Hepatocyte (in vitro differentiated cells): ENCODE measurements at regions not wholly inside any gene's neighbourhood (a gene's known extent, or its start where the extent isn't known, plus 50 kb on each side); places are given as distances from the start of the nearest gene placed in this dataset.
"Not testable (repeated sequence)": the region's sequence is repeated elsewhere in the genome, so short reads cannot be mapped to it uniquely, and the experiment has no call there.

ENCODE experiments used
- DNase-seq: peaks from one replicate; pipeline ENCODE4 v3.0.0-alpha.2; 2016; ENCODE audit warnings: low spot score
- H2AFZ ChIP-seq: fragments of 200-600 bp; sonication (generic); 2 replicates; pipeline ENCODE4 v1.6.0; 2016; ENCODE audit warnings: antibody characterized with exemption, mild to moderate bottlenecking
- H3K27ac ChIP-seq: fragments of 200-600 bp; sonication (generic); 2 replicates; pipeline ENCODE4 v1.5.1; 2016; ENCODE audit warnings: mild to moderate bottlenecking
- H3K27me3 ChIP-seq: fragments of 200-600 bp; sonication (generic); 2 replicates; pipeline ENCODE4 v1.6.1; 2016
- H3K36me3 ChIP-seq: fragments of 200-600 bp; sonication (generic); replicated peaks from 2 replicates; pipeline ENCODE4 v1.5.1; 2016; ENCODE audit warnings: low read depth; ENCODE audit not compliant: insufficient read depth
- H3K4me1 ChIP-seq: fragments of 200-600 bp; sonication (generic); 2 replicates; pipeline ENCODE4 v1.5.1; 2016; ENCODE audit warnings: mild to moderate bottlenecking, moderate library complexity; ENCODE audit not compliant: insufficient read depth
- H3K4me2 ChIP-seq: fragments of 200-600 bp; sonication (generic); 2 replicates; pipeline ENCODE4 v1.6.0; 2016
- H3K4me3 ChIP-seq: fragments of 200-600 bp; sonication (generic); 2 replicates; pipeline ENCODE4 v1.5.1; 2016; ENCODE audit warnings: mild to moderate bottlenecking
- H3K79me2 ChIP-seq: fragments of 200-600 bp; sonication (generic); 2 replicates; pipeline ENCODE4 v1.6.0; 2017; ENCODE audit warnings: mild to moderate bottlenecking
- H3K9me2 ChIP-seq: fragments of 200-600 bp; sonication (generic); replicated peaks from 2 replicates; pipeline ENCODE4 v1.6.0; 2017; ENCODE audit warnings: mild to moderate bottlenecking; ENCODE audit not compliant: insufficient read depth
- H3K9me3 ChIP-seq: fragments of 200-600 bp; sonication (generic); 2 replicates; pipeline ENCODE4 v1.5.1; 2016; ENCODE audit warnings: low read depth, mild to moderate bottlenecking
- H4K20me1 ChIP-seq: fragments of 200-600 bp; sonication (generic); 2 replicates; pipeline ENCODE4 v1.6.0; 2016; ENCODE audit warnings: mild to moderate bottlenecking; ENCODE audit not compliant: insufficient read depth, poor library complexity, severe bottlenecking
- CTCF ChIP-seq: fragments of 200-600 bp; sonication (generic); IDR thresholded peaks from 2 replicates; pipeline ENCODE4 v1.5.1; 2016; ENCODE audit warnings: antibody characterized with exemption, mild to moderate bottlenecking; ENCODE audit not compliant: poor library complexity
- EZH2 ChIP-seq: fragments of 200-600 bp; sonication (generic); IDR thresholded peaks from 2 replicates; pipeline ENCODE4 v1.6.1; 2016; ENCODE audit warnings: antibody characterized with exemption, mild to moderate bottlenecking, borderline replicate concordance
- EZH2phosphoT487 ChIP-seq: fragments of 200-600 bp; sonication (generic); IDR thresholded peaks from one replicate; pipeline ENCODE4 v1.6.1; 2018; ENCODE audit warnings: antibody characterized with exemption, mild to moderate bottlenecking, low read depth, moderate library complexity; ENCODE audit not compliant: unreplicated experiment, severe bottlenecking
- WGBS: methylation state at CpG from one replicate; pipeline ENCODE4 v1.1.6; 2016; ENCODE audit warnings: low lambda C conversion rate; ENCODE audit errors: missing lambda C conversion rate; 5-methylcytosine and 5-hydroxymethylcytosine counted together

DNA sequence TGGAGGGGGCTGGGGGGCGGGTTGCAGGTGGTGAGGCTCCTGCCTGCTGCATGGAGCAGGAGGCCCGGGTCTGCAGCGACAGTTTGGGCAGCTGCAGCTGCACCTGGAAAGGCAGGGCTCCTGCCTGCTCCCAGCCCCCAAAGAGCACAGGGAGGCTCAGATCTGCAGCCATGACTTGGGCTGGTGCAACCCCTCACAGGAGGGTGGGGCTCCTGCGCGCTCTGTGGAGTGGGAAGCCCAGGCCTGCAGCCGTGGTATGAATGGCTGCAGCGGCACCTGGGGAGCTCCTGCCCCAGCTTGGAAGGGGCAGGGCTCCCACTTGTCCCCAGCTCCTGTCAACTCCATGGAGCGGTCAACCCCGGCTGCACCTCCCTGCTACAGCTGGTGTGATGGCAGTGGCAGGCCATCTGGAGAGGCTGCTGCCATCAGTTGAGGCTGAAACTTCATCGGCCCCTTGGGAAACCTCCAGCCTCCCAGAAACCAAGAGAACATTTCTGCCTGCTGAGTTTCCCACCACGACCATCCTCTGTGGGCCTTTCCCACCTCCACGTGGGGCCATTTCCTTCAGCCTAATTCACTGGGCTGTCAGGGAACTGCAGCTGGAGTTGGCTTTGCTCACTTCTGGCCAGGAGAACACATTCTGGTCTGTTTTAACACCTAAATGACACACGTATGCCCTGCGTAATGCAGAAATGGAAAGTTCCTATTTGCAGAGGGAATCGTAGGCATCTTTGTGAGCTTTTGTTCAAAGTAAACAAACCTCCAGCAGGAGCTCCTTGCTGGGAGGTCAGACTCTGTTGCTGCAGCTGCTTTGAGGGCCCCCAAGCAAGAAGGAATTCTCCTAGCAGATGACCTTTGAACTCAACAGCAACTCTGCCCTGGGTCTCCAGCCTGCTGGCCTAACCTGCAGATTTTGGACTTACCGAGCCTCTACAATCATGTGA lies 429.0 kb downstream of the PREX1 start:
- Histone ChIP-seq H4K20me1 (no peaks in the 10 kb centered on the region), H3K27me3 (no peaks in the 10 kb centered on the region), H3K27ac (peak overlapping the region; percentile 52), H3K4me2 (peak overlapping the region; percentile 48), H3K4me3 (no peak overlapping the region), H3K9me3 (no peaks in the 10 kb centered on the region), H3K9me2 (no peaks in the 10 kb centered on the region), H2AFZ (no peak overlapping the region), H3K79me2 (no peaks in the 10 kb centered on the region), H3K36me3 (no peaks in the 10 kb centered on the region), H3K4me1 (peaks cover 41% of the 10 kb centered on the region)
- no peak for TF ChIP-seq EZH2
- DNase-seq = peak; percentile 28
- WGBS = 72% methylated on average over 16 of the region's 16 CpGs

DNA sequence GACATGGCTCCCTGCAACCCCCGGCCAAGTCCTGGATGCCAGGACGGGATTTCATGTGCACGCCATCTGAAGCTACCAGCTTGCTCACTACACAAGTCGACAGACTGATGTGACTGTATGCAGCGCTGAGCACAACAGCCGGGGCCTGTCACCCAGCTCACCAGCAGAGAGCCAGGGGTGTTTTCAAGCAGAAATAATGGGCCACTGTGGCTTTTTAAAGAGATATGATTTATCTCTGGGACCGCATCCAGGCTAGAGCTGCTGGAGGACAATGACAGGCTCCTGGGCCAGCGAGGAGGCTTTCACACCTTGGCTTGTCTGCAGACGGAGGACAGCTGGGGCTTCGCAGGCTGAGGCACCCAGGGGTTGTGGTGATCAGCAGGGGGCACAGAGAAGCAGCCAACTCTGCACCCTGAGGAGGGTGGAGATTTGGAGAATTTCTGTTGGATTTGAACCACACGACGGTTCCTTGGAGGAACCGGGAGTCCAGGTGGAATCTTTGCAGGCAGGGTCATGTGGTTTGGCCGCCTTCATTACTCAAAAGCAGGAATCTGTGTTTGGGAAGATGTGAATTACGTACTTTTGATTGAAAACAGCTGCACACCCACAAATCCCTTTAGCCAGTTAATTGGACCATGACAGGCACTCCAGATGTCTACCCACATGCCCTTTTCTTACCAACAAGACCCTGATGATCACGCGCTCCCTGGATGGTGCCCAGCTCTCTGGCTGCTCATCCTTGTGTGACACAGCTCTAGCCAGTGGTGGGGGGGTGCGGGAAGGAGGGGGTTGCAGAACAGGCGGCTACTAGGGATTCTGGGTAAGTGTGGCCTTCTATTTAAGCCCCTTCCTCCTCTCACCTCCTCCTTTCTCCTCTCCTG lies 430.6 kb downstream of the PREX1 start:
- not testable (repeated sequence) for H3K27me3 ChIP-seq, H3K27ac ChIP-seq, H3K79me2 ChIP-seq, H3K9me2 ChIP-seq, H4K20me1 ChIP-seq, H3K36me3 ChIP-seq, H3K9me3 ChIP-seq, H3K4me2 ChIP-seq, H2AFZ ChIP-seq, H3K4me3 ChIP-seq
- DNase-seq = peak; percentile 26
- peaks cover 41% of the 10 kb centered on the region for H3K4me1 ChIP-seq
- 65% methylated on average over 19 of the region's 19 CpGs for WGBS

DNA sequence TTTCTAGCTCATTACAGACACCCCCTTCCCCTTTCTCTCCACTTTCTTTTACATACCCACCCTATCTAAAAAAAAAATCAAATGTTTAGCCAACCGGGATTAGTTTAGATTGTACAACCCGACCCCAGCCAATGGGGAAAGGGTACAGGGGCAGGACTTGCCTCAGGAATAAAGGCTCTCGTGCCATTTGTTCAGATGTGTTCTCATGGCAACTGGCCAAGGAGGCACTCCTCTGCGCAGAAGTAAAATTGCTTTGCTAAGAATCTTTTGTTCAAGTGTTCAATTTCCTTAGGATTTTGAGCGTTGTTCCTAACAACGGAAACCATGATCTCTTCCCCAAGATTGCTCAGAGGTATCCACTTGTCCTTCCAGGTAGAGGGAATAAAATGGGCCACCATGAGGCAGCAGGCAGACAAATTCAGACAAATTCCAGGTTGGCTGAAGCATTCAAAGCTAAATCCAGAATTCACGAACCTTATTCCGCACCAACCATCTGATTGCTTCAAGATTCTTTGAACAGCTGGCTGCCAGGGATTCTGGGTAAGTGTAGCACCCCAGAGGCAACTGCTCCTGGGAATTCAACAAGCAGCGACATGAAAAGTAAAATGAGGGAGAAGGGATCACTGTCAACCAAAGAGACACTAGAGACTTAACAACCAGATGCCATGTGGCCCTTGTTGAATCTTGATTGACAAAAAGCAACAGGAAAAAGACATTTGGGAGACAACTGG lies 431.8 kb downstream of the PREX1 start:
- DNase-seq = peak; percentile 29
- Histone ChIP-seq H3K4me1 (peaks cover 41% of the 10 kb centered on the region), H3K9me2 (no peaks in the 10 kb centered on the region), H3K9me3 (no peaks in the 10 kb centered on the region), H3K4me3 (no peak overlapping the region), H3K27me3 (no peaks in the 10 kb centered on the region), H3K79me2 (no peaks in the 10 kb centered on the region), H3K4me2 (no peak overlapping the region), H3K36me3 (no peaks in the 10 kb centered on the region), H3K27ac (peak overlapping the region; percentile 28), H4K20me1 (no peaks in the 10 kb centered on the region), H2AFZ (no peak overlapping the region)
- 61% methylated on average over 9 of the region's 9 CpGs for WGBS
- TF ChIP-seq CTCF (no peak), EZH2 (no peak), EZH2phosphoT487 (no peak)

DNA sequence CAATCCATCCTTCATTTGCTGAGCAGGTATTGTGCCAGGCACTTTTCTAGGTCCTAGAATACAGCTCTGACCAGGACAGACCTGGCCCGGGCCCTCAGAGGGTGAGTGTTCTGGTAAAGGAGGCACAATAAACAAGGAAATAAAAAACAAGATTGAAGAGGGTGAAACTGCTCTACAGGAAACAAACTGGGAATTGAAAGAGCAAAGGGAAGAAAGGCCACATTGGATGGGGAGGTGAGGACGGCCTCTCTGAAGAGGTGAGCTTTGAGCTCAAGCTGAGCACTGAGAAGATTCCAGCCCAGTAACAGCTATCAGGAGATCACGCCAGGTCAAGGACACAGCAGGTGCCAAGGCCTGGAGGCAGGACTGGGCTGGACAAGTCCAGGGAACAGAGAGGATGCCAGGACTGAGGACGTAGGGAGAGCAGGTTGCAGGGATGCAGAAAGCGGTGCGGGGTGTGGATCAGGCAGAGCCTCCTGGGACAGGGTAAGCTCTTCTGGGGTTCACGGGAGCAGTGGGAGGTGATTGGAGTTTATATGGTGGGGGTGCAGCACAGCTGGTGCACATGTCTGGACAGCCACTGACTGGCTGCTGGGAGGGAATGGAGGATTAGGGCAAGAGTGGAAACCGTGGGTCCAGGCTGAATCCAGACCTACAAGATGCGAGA lies 433.3 kb downstream of the PREX1 start:
- Histone ChIP-seq H3K4me3 (no peak overlapping the region), H3K4me1 (peaks cover 38% of the 10 kb centered on the region), H3K27me3 (no peaks in the 10 kb centered on the region), H3K9me3 (no peaks in the 10 kb centered on the region), H3K9me2 (no peaks in the 10 kb centered on the region), H3K79me2 (no peaks in the 10 kb centered on the region), H3K27ac (no peak overlapping the region), H3K4me2 (no peak overlapping the region), H4K20me1 (no peaks in the 10 kb centered on the region), H3K36me3 (no peaks in the 10 kb centered on the region), H2AFZ (no peak overlapping the region)
- 90% methylated on average over 8 of the region's 9 CpGs for WGBS
- TF ChIP-seq CTCF (no peak), EZH2phosphoT487 (no peak), EZH2 (no peak)
- DNase-seq = no peak
